DMS153 treated with DMSO at 0.1 percent for 48 hours (cell line): ENCODE measurements at regions not wholly inside any gene's neighbourhood (a gene's known extent, or its start where the extent isn't known, plus 50 kb on each side); places are given as distances from the start of the nearest gene placed in this dataset.
"Not testable (repeated sequence)": the region's sequence is repeated elsewhere in the genome, so short reads cannot be mapped to it uniquely, and the experiment has no call there.

Source experiments
- DNase-seq: peaks from one replicate; lab custom pipeline; 2025; ENCODE audit not compliant: unreplicated experiment; lab: John Stamatoyannopoulos, UW

DNA sequence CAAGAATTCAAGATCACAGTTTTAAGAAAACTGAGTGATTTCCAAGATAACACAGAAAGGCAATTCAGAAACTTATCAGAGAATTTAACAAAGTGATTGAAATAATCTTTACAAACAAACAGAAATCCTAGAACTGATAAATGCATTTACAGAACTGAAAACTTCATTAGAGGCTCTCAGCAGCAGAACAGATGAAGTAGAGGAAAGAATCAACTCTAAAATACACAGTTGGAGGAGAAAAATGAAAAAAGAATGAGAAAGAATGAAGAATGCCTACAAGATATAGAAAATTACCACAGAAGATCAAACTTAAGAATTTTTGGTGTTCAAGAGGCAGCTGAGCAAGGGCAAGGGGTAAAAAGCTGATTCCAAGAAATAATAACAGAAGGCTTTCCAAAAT lies 168.8 kb downstream of the POLR2M start:
- no peak for DNase-seq

DNA sequence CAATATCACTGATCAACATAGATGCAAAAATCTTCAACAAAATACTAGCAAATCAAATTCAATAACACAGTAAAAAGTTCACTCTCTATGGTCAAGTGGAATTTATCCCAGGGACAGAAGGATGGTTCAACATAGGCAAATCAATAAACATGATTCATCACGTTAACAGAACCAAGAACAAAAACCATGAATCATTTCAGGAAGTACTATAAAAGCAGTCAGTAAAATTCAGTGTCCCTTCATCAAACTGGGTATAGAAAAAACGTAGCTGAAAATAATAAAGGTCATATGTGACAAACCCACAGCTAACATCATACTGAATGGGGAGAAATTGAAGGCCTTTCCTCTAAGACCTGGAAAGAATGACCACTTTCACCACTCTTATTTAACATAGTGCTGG lies 172.1 kb downstream of the POLR2M start:
- DNase-seq: no peak

DNA sequence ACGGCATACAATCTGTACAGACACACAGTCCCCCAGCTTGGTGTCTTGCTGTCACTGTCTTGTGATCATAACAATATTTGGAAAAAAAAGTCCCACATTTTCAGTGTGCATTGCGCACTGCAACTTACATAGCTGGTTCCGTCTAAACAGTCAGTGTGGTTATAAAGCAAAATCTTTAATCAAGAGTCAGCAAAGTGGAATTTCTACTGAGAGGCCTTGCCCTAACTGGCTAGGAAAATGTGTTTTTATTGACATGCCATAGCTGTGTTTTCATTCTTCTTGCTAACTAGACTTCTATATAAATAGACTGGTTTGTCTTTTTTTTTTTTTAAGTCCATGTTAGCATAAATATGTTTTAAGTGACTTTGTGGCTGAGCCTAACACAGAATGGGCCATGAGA lies 174.8 kb downstream of the POLR2M start:
- no peak for DNase-seq

DNA sequence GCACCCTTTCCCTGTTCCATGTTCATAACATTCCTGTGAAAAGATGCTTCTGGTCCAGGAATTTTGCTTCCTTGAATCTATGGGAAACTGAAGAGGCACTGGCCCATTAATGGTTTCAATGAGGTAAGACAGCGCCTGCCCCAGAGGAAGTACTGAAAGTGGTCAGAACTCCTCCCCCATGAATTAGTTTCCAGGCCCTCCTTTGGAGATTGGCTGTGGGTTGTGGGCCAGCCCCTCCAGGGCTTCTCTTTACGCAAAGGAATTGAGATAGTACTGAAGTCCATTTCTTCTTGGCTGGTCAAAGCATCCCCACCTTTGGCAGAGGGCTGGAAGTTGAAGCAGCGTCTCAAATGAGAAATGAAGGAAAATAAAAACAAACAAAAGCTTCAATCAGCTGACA lies 175.5 kb downstream of the POLR2M start:
- DNase-seq: no peak

DNA sequence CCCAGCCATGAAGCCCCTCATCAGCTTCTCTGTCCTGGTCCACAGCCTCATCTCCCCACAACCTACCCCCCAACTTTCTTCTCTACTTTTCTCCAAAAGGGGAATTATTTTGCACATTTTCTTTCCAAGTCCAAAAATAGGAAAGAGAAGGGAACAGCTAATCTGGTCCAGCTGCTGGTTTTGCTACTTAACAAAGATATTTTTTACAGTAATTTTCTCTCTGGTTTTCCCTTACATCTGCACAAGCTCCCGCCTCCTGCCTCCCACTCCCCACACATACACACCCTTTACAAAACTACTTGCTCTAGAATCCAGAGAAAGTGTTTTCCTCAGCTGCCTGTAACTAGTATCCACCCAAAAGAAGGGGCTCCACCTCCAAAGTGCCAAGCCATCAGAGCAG lies 177.2 kb downstream of the POLR2M start:
- DNase-seq: no peak

DNA sequence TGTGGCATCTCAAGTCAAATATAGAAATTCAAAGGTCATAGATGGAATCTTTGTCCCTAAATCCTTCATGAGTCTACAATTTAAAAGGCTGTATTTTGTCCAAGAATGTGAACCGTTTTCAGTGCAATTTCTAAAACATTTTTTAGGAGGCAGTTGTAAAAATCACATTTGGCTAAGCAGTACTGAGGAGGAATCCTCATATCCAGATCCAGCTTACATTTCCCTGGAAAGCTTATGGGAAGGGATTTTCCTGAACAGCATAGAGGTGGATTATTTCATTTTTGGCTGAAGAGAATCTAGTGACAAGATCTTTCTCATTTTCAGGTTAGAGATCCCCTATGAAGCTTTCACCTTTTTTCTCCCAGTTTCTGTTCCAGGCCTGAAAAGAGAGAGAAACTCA lies 178.4 kb downstream of the POLR2M start:
- DNase-seq: no peak

DNA sequence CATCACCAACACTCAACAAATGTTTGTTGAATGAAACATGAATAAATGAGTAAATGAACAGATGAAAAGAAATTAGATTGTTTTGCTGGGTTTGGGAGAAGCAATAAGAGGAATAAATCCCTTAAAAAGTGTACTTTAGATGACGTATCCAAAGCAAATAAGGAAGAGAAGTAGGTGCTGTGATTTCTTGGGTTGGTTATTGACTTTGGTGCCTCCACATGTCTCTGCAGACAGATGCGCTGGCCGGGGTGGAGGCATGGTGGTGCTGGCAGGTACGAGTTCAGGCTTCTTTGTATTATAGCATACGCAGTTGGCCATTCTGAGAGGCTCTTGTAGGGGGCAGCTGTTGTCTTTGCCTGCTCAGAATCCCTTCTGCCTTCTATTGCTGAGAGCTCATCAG lies 178.9 kb downstream of the POLR2M start:
- DNase-seq: no peak

DNA sequence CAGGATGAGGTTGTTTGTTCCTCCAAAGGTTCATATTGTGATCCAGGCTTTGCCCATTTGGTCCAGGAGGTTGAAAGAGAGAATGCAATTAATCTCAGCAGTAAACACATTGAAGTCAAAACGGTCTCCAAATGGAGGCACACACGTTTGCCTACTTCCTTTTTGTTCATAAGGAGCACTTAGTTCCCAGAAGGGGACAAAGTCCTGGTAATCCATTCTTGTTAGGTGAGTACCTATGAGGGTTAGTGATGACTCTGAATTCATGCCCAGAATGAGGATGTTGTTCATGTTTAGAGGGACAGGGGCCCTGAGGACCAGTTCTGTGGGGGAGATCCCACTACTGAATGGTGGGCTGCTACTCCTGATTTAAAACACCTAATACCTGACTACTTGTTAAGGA lies 177.7 kb downstream of the ALDH1A2 start:
- DNase-seq: no peak

DNA sequence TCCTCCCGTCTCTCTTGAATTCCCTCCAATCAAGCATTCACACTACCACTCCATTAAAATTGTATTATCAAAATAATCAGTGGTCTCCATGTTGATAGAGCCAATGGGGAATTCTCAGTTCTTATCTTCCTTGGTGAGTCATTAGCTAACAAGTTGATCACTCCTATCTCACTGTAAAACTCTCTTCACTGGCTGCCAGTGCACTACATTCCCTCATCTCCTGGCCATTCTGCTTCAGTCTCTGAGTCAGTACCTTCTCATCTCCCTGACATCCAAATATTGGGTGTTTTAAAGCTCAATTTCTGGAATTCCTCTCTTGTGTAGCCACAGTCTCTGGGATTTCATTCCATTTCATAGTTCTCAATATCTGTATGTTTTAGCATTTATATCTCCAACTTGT lies 175.2 kb downstream of the ALDH1A2 start:
- no peak for DNase-seq

DNA sequence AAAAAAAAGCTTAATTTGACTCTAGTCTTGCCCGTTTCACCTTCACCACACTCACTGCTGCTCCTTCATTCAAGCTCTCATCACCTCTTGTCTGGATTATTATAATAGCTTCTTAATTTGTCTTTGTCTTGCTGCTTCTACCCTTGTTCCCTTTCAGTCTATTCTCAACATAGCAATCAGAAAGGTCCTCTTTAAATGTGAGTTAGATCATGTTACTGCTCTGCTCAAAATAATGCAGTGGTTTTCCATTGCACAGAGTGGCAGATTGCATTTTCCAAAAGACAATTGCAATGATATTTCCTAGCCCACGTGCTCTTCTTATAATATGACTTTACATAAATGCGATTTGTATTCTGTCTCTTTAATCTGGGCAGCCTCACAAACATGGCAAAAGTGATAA lies 174.6 kb downstream of the ALDH1A2 start:
- DNase-seq: no peak

DNA sequence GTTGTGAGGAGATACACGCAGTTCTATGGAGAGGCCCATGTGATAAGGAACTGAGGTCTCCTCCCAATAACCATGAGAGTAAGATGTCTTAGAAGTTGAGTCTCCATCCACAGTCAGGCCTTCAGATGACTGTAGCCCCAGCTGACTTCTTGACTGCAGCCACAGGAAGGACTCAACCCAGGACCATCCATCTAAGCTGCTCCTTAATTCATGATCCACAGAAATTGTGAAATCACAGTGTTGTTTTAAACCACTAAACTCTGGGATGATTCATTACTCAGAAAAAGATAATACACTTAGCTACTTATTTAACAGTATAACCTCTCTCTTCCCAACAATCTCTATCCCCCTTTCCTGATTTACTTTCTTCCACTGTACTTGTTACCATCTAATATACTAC lies 173.3 kb downstream of the ALDH1A2 start:
- DNase-seq: no peak

DNA sequence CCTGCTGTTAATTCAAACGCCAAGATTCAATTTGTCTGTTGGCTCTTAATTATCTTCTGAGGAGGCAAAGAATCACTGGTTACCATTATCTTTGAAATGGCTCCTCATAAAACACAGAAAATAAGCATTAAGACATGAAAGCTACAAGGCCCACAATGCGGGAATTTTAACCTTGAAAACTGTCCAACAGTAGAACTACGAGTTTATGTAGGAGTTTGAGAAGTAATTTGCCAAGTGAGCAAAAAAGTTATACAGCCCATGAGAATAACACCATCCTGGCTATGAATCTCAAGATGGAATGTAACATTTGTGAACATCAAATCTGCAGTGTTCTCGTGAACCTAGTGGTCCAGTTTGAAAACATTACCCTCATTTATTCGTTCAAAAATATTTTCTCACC lies 172.5 kb downstream of the ALDH1A2 start:
- no peak for DNase-seq

DNA sequence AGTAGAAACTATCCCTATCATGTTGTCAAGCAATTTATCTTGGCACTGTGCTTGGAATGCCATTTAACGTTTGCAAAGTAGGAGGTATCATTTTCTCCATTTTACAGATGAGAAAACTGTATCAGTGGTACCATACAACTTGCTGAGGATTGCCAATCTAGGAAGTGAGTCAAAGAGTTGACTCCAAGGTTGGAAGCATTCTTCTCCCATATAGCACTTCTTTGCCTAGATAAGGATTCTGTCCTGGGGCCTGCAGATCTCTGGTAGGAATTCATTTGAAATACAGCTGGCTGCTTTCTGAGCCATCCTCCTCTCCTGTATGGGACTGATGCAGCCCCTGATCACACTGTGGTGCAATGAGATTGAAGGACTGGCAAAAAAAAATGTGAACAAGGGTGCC lies 170.2 kb downstream of the ALDH1A2 start:
- DNase-seq: no peak

DNA sequence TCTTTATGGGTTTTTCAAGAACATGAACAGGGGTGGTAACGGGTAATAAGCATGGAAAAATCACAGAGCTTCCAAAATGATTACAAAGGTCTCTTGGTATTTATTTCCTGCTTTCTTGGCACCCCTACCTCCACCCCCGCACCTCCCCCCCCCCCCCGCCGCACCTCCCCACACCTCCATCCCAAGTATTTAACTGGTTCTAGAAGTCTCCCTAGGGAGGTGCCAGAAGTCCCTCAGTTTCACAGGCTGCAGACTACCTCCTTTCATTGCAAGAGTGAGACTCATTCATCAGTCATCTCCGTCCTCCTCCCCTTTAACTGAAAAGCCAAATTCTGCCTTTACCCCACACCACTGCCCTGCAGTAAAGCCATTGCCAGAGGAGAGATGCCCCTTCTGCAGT lies 169.4 kb downstream of the ALDH1A2 start:
- no peak for DNase-seq

DNA sequence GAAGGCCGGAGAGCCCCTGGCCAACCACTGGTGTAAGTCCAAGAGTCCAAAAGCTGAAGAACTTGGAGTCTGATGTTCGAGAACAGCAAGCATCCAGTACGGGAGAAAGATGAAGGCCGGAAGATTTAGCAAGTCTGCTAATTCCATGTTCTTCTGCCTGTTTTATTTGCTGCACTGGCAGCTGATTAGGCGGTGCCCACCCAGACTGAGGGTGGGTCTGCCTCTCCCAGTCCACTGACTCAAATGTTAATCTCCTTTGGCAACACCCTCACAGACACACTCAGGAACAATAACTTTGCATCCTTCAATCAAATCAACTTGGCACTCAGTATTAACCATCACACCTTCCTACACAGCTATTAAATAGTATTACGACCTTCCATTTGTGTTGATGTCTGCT lies 168.6 kb downstream of the ALDH1A2 start:
- not testable (repeated sequence) for DNase-seq

DNA sequence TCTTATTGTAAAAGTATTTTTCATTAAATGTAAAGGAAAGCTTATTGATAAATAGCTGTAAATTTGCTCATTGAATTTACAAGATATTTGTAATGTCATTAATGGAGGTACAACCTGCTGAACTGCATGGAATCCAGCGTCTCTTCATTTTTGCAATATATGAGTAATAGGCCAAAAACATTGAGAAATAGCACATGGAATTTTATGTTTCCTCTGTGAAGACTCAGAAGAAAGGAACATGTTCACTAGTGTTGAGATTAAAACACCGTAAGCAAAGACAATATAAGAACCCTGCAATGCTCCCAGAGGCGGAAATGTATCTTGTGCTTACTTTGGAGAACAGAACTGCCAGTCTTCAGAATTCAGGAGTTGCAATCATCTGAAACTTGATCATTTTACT lies 167.6 kb downstream of the ALDH1A2 start:
- DNase-seq: no peak

DNA sequence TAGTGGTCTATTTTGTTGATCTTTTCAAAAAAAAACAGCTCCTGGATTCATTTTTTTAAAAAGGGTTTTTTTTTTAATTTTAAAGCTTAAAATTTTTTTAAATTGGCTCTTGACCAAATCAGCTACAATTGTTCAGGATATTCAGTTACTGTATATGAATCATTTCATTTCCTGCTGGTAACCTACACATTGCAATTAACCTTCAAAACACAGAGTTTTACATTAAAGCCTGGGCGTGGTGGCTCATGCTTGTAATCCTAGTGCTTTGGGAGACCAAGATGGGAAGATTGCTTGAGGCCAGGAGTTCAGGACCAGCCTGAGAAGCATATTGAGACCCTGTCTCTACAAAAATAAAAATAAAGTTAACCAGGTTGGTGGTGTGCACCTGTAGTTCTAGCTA lies 163.4 kb downstream of the ALDH1A2 start:
- no peak for DNase-seq
